Neural progenitor cell (in vitro differentiated cells): ENCODE measurements at regions not wholly inside any gene's neighbourhood (a gene's known extent, or its start where the extent isn't known, plus 50 kb on each side); places are given as distances from the start of the nearest gene placed in this dataset.

Experiments used
- CTCF ChIP-seq: fragments of 200-600 bp; sonication (generic); IDR thresholded peaks from 2 replicates; pipeline ENCODE4 v1.5.1; 2017; ENCODE audit warnings: antibody characterized with exemption, mild to moderate bottlenecking
- EZH2 ChIP-seq: fragments of 200-600 bp; sonication (generic); IDR thresholded peaks from 2 replicates; pipeline ENCODE4 v1.6.1; 2017; ENCODE audit warnings: antibody characterized with exemption, mild to moderate bottlenecking, moderate library complexity
- EZH2phosphoT487 ChIP-seq: fragments of 200-600 bp; sonication (generic); IDR thresholded peaks from 2 replicates; pipeline ENCODE4 v1.6.1; 2017; ENCODE audit warnings: antibody characterized with exemption

GRCh38 chr14:43765474-43765873 lies 741.6 kb downstream of the FSCB start:
- TF ChIP-seq CTCF, result no peak
- TF ChIP-seq EZH2, result no peak
- no peak for TF ChIP-seq EZH2phosphoT487
